DND-41 (cell line): ENCODE measurements at regions not wholly inside any gene's neighbourhood (a gene's known extent, or its start where the extent isn't known, plus 50 kb on each side); places are given as distances from the start of the nearest gene placed in this dataset.
"Not testable (repeated sequence)": the region's sequence is repeated elsewhere in the genome, so short reads cannot be mapped to it uniquely, and the experiment has no call there.

ENCODE experiments used
- ATAC-seq: fragments of 200-7000 bp; cut with Tn5 transposase; 3 replicates; pipeline ENCODE4 v1.9.1; 2021; ENCODE audit warnings: low read depth; ENCODE audit not compliant: insufficient read depth
- DNase-seq: peaks from one replicate; pipeline ENCODE4 v3.0.0-alpha.2; 2020
- H2AFZ ChIP-seq: 2 replicates; pipeline ENCODE4 v1.6.0; 2012; ENCODE audit warnings: low read depth, low read length
- H3K27ac ChIP-seq: 2 replicates; pipeline ENCODE4 v1.5.1; 2012; ENCODE audit warnings: low read length, inconsistent platforms
- H3K27me3 ChIP-seq: fragments of 200-600 bp; sonication (generic); 2 replicates; pipeline ENCODE4 v1.6.0; 2012; ENCODE audit warnings: low read length, mild to moderate bottlenecking, inconsistent platforms; ENCODE audit not compliant: insufficient read depth, poor library complexity
- H3K36me3 ChIP-seq: 2 replicates; pipeline ENCODE4 v1.5.1; 2012; ENCODE audit warnings: low read length, inconsistent platforms; ENCODE audit not compliant: insufficient read depth
- H3K4me1 ChIP-seq: 2 replicates; pipeline ENCODE4 v1.5.1; 2012; ENCODE audit warnings: mild to moderate bottlenecking, low read length; ENCODE audit not compliant: insufficient read depth
- H3K4me2 ChIP-seq: 2 replicates; pipeline ENCODE4 v1.6.0; 2012; ENCODE audit warnings: mild to moderate bottlenecking, moderate library complexity, low read length, inconsistent platforms; ENCODE audit not compliant: insufficient read depth
- H3K4me3 ChIP-seq, 2 experiments: fragments of 200-600 bp in 1 of 2; shearing (Covaris generic) in 1 of 2; 2 replicates each; pipeline ENCODE4 v1.5.1; 2012 to 2016; ENCODE audit warnings: inconsistent platforms in 2 of 2, low read length in 2 of 2, mild to moderate bottlenecking in 2 of 2, low read depth in 1 of 2, moderate library complexity in 1 of 2
- H3K79me2 ChIP-seq: 2 replicates; pipeline ENCODE4 v1.6.0; 2012; ENCODE audit warnings: low read length, inconsistent platforms; ENCODE audit not compliant: insufficient read depth
- H3K9ac ChIP-seq: 2 replicates; pipeline ENCODE4 v1.6.0; 2012; ENCODE audit warnings: low read depth, mild to moderate bottlenecking, inconsistent platforms, low read length, moderate library complexity
- H3K9me3 ChIP-seq: 2 replicates; pipeline ENCODE4 v1.5.1; 2012; ENCODE audit warnings: low read length, moderate library complexity, mild to moderate bottlenecking, inconsistent platforms; ENCODE audit not compliant: insufficient read depth, severe bottlenecking
- H4K20me1 ChIP-seq: 2 replicates; pipeline ENCODE4 v1.6.0; 2012; ENCODE audit warnings: low read length; ENCODE audit not compliant: insufficient read depth
- CTCF ChIP-seq: IDR thresholded peaks from 2 replicates; pipeline ENCODE4 v1.5.1; 2012; ENCODE audit warnings: borderline replicate concordance, low read length, moderate library complexity, mild to moderate bottlenecking; ENCODE audit not compliant: poor library complexity, severe bottlenecking; ENCODE audit errors: extremely low read depth
- EZH2 ChIP-seq: IDR thresholded peaks from 3 replicates; pipeline ENCODE4 v1.6.1; 2012; ENCODE audit warnings: borderline replicate concordance, low read depth, mild to moderate bottlenecking, moderate library complexity, low read length, inconsistent platforms; ENCODE audit not compliant: severe bottlenecking

- Histone ChIP-seq H3K4me2 (no peak overlapping the region), H3K27me3 (no peaks in the 10 kb centered on the region), H3K36me3 (no peaks in the 10 kb centered on the region), H4K20me1 (no peaks in the 10 kb centered on the region), H2AFZ (no peak overlapping the region), H3K27ac (no peak overlapping the region), H3K4me3 (no peak overlapping the region), H3K79me2 (no peaks in the 10 kb centered on the region), H3K9me3 (no peaks in the 10 kb centered on the region), H3K4me1 (no peaks in the 10 kb centered on the region), H3K9ac (no peak overlapping the region)
- ATAC-seq = no peak
- no peak for DNase-seq
- TF ChIP-seq CTCF = no peak
- no peak for TF ChIP-seq EZH2
These were observed 1049.9 kb downstream of the TSN start for GRCh38 chr2:122805346-122805745.

GRCh38 chr2:122808286-122808969 is 1053.0 kb downstream of the TSN start:
- Histone ChIP-seq H3K4me2 (no peak overlapping the region), H3K4me3 (no peak overlapping the region), H3K27ac (no peak overlapping the region), H3K27me3 (no peaks in the 10 kb centered on the region), H3K9me3 (no peaks in the 10 kb centered on the region), H3K9ac (no peak overlapping the region), H4K20me1 (no peaks in the 10 kb centered on the region), H3K79me2 (no peaks in the 10 kb centered on the region), H2AFZ (no peak overlapping the region), H3K36me3 (no peaks in the 10 kb centered on the region), H3K4me1 (no peaks in the 10 kb centered on the region)
- no peak for TF ChIP-seq CTCF
- no peak for TF ChIP-seq EZH2
- DNase-seq (no peak), ATAC-seq (no peak)

- H3K4me1 ChIP-seq, DNase-seq, H3K27me3 ChIP-seq, H3K4me3 ChIP-seq, H3K4me2 ChIP-seq, H3K9ac ChIP-seq, ATAC-seq, H2AFZ ChIP-seq, H3K9me3 ChIP-seq, H4K20me1 ChIP-seq, H3K27ac ChIP-seq, H3K79me2 ChIP-seq, H3K36me3 ChIP-seq: not testable (repeated sequence)
These were observed 1056.8 kb downstream of the TSN start for GRCh38 chr2:122812214-122812613.

- H3K27ac ChIP-seq = no peak overlapping the region
- H2AFZ ChIP-seq = no peak overlapping the region
- no peaks in the 10 kb centered on the region for H3K79me2 ChIP-seq
- no peak overlapping the region for H3K9ac ChIP-seq
- TF ChIP-seq EZH2 (no peak), CTCF (no peak)
- ATAC-seq = no peak
- H3K9me3 ChIP-seq = no peaks in the 10 kb centered on the region
- DNase-seq = no peak
- no peak overlapping the region for H3K4me3 ChIP-seq
- H3K27me3 ChIP-seq = no peaks in the 10 kb centered on the region
- H3K36me3 ChIP-seq = no peaks in the 10 kb centered on the region
- H3K4me1 ChIP-seq = no peaks in the 10 kb centered on the region
- H4K20me1 ChIP-seq = no peaks in the 10 kb centered on the region
- H3K4me2 ChIP-seq = no peak overlapping the region
These were observed 1059.7 kb downstream of the TSN start for GRCh38 chr2:122815120-122815519.
